GM19043 (cell line): ENCODE measurements at regions not wholly inside any gene's neighbourhood (a gene's known extent, or its start where the extent isn't known, plus 50 kb on each side); places are given as distances from the start of the nearest gene placed in this dataset.

ENCODE experiments used
- ATAC-seq: cut with Tn5 transposase; IDR thresholded peaks from one replicate; pipeline ENCODE4 v1.9.1; 2021; ENCODE audit warnings: low read depth; ENCODE audit not compliant: unreplicated experiment

GRCh38 chr17:79406316-79406715, 204.5 kb downstream of the RBFOX3 start:
- no peak for ATAC-seq

GRCh38 chr17:79405823-79406222, 205.0 kb downstream of the RBFOX3 start:
- ATAC-seq = no peak

- no peak for ATAC-seq
Observed at GRCh38 chr17:79404136-79404911, 206.5 kb downstream of the RBFOX3 start.

- no peak for ATAC-seq
Observed at GRCh38 chr17:79401704-79402674, 208.9 kb downstream of the RBFOX3 start.

- ATAC-seq = no peak
Observed at GRCh38 chr17:79400989-79401703, 209.7 kb downstream of the RBFOX3 start.

- no peak for ATAC-seq
Observed at GRCh38 chr17:79399610-79400144, 211.2 kb downstream of the RBFOX3 start.

- ATAC-seq = no peak
Observed at GRCh38 chr17:79398441-79398840, 212.4 kb downstream of the RBFOX3 start.

- no peak for ATAC-seq
Observed at GRCh38 chr17:79396696-79397095, 214.2 kb downstream of the RBFOX3 start.

- ATAC-seq = no peak
Observed at GRCh38 chr17:79395545-79395944, 215.3 kb downstream of the RBFOX3 start.

GRCh38 chr17:79395066-79395465, 215.8 kb downstream of the RBFOX3 start:
- ATAC-seq = no peak

GRCh38 chr17:79393358-79394052, 217.3 kb downstream of the RBFOX3 start:
- no peak for ATAC-seq

GRCh38 chr17:79392598-79392997, 218.3 kb downstream of the RBFOX3 start:
- ATAC-seq = no peak

- ATAC-seq = no peak
Observed at GRCh38 chr17:79391376-79392233, 219.2 kb downstream of the RBFOX3 start.

GRCh38 chr17:79389896-79390295, 221.0 kb downstream of the RBFOX3 start:
- ATAC-seq = no peak

GRCh38 chr17:79388556-79389295, 222.1 kb downstream of the RBFOX3 start:
- no peak for ATAC-seq

- no peak for ATAC-seq
Observed at GRCh38 chr17:79387783-79388182, 223.1 kb downstream of the RBFOX3 start.

- ATAC-seq = no peak
Observed at GRCh38 chr17:79385962-79386563, 224.8 kb downstream of the RBFOX3 start.

GRCh38 chr17:79382313-79382712, 228.5 kb downstream of the RBFOX3 start:
- no peak for ATAC-seq
